ENCODE measurements at regions not wholly inside any gene's neighbourhood (a gene's known extent, or its start where the extent isn't known, plus 50 kb on each side); places are given as distances from the start of the nearest gene placed in this dataset.

GRCh38 chr1:81703756-81704463, 96.8 kb upstream of the ADGRL2 start:
- no TSS peak for BruUV-seq (replicated peaks)
- POLR2A ChIA-PET (ENCODE audit: low non-redundant PET) = no interaction called here
- DNase-seq (ENCODE audit: low spot score) = no peak
- TF ChIP-seq EZH2 (IDR thresholded peaks at IDR 0.05; ENCODE audit: borderline replicate concordance, low read depth, low read length, poor library complexity, severe bottlenecking) = no peak
- no peak for TF ChIP-seq CTCF (conservative IDR thresholded peaks at IDR 0.05; ENCODE audit: low read depth, low read length)
- H3K4me3 ChIP-seq (ENCODE audit: low read depth, low read length, poor library complexity, severe bottlenecking) = no peak overlapping the region
- H3K27me3 ChIP-seq (replicated peaks; ENCODE audit: insufficient read depth, low read depth, low read length, poor library complexity) = no peaks in the 10 kb centered on the region
- no peaks in the 10 kb centered on the region for H3K9me3 ChIP-seq (ENCODE audit: low read depth, low read length, poor library complexity, severe bottlenecking)
- H3K27ac ChIP-seq (ENCODE audit: low read depth, low read length, poor library complexity, severe bottlenecking) = no peak overlapping the region
- H3K4me1 ChIP-seq (ENCODE audit: insufficient read depth, low read length, poor library complexity, severe bottlenecking) = peaks cover 2% of the 10 kb centered on the region
- H3K36me3 ChIP-seq (ENCODE audit: insufficient read depth, low read length, poor library complexity, severe bottlenecking) = no peaks in the 10 kb centered on the region
- intact Hi-C loops (cut with micrococcal nuclease; ENCODE audit: unreplicated experiment) = no loop called here
- CTCF ChIA-PET = no interaction called here

- Histone ChIP-seq H3K27me3 (replicated peaks; ENCODE audit: insufficient read depth, low read depth, low read length, poor library complexity) (no peaks in the 10 kb centered on the region), H3K27ac (ENCODE audit: low read depth, low read length, poor library complexity, severe bottlenecking) (no peak overlapping the region), H3K4me1 (ENCODE audit: insufficient read depth, low read length, poor library complexity, severe bottlenecking) (peaks cover 2% of the 10 kb centered on the region), H3K36me3 (ENCODE audit: insufficient read depth, low read length, poor library complexity, severe bottlenecking) (no peaks in the 10 kb centered on the region), H3K4me3 (ENCODE audit: low read depth, low read length, poor library complexity, severe bottlenecking) (no peak overlapping the region), H3K9me3 (ENCODE audit: low read depth, low read length, poor library complexity, severe bottlenecking) (no peaks in the 10 kb centered on the region)
- DNase-seq (ENCODE audit: low spot score) = no peak
- no TSS peak for BruUV-seq (replicated peaks)
- intact Hi-C loops (cut with micrococcal nuclease; ENCODE audit: unreplicated experiment) = no loop called here
- POLR2A ChIA-PET (ENCODE audit: low non-redundant PET) = no interaction called here
- CTCF ChIA-PET = no interaction called here
- no peak for TF ChIP-seq CTCF (conservative IDR thresholded peaks at IDR 0.05; ENCODE audit: low read depth, low read length)
- no peak for TF ChIP-seq EZH2 (IDR thresholded peaks at IDR 0.05; ENCODE audit: borderline replicate concordance, low read depth, low read length, poor library complexity, severe bottlenecking)
Observed at GRCh38 chr1:81703391-81703755, 97.4 kb upstream of the ADGRL2 start.

GRCh38 chr1:81702903-81703302, 97.8 kb upstream of the ADGRL2 start:
- ChIA-PET POLR2A (ENCODE audit: low non-redundant PET) (no interaction called here), CTCF (no interaction called here)
- H3K27ac ChIP-seq (ENCODE audit: low read depth, low read length, poor library complexity, severe bottlenecking) = no peak overlapping the region
- H3K27me3 ChIP-seq (replicated peaks; ENCODE audit: insufficient read depth, low read depth, low read length, poor library complexity) = no peaks in the 10 kb centered on the region
- H3K9me3 ChIP-seq (ENCODE audit: low read depth, low read length, poor library complexity, severe bottlenecking) = no peaks in the 10 kb centered on the region
- no peak for DNase-seq (ENCODE audit: low spot score)
- intact Hi-C loops (cut with micrococcal nuclease; ENCODE audit: unreplicated experiment) = no loop called here
- peaks cover 4% of the 10 kb centered on the region for H3K4me1 ChIP-seq (ENCODE audit: insufficient read depth, low read length, poor library complexity, severe bottlenecking)
- H3K36me3 ChIP-seq (ENCODE audit: insufficient read depth, low read length, poor library complexity, severe bottlenecking) = no peaks in the 10 kb centered on the region
- no peak overlapping the region for H3K4me3 ChIP-seq (ENCODE audit: low read depth, low read length, poor library complexity, severe bottlenecking)
- no peak for TF ChIP-seq CTCF (conservative IDR thresholded peaks at IDR 0.05; ENCODE audit: low read depth, low read length)
- TF ChIP-seq EZH2 (IDR thresholded peaks at IDR 0.05; ENCODE audit: borderline replicate concordance, low read depth, low read length, poor library complexity, severe bottlenecking) = no peak
- BruUV-seq (replicated peaks) = no TSS peak

Measured in A673 (cell line).